H1 (cell line): ENCODE measurements at regions not wholly inside any gene's neighbourhood (a gene's known extent, or its start where the extent isn't known, plus 50 kb on each side); places are given as distances from the start of the nearest gene placed in this dataset.

Experiments used
- CTCF ChIA-PET: fragments of 300-600 bp; sonication (Branson Sonifier 250); formaldehyde crosslinking; loops from one replicate; lab custom pipeline; 2021; ENCODE audit not compliant: partially characterized antibody; lab: Charles Lee
- POLR2A ChIA-PET: fragments of 300-600 bp; sonication (Branson Sonifier 250); formaldehyde crosslinking; loops from one replicate; lab custom pipeline; 2021; ENCODE audit warnings: inconsistent platforms; ENCODE audit not compliant: partially characterized antibody; lab: Charles Lee
- DNase-seq, 2 experiments: peaks; one replicate each; pipeline versions ENCODE4 v3.0.0 to v3.0.0-alpha.2; 2010 to 2022; ENCODE audit warnings: low spot score in 2 of 2, low read depth in 1 of 2, mixed read lengths in 1 of 2
- FAIRE-seq: peaks from 2 replicates; lab custom pipeline; 2011; peaks lifted over from hg19 to GRCh38; lab: Jason Lieb, UNC
- H2AFZ ChIP-seq: 2 replicates; pipeline ENCODE4 v1.8.1; 2012; ENCODE audit warnings: low read length, inconsistent platforms
- H2AK5ac ChIP-seq: 2 replicates; pipeline ENCODE4 v1.6.1; 2013; ENCODE audit warnings: low read depth, low read length
- H2BK120ac ChIP-seq: replicated peaks from 2 replicates; pipeline ENCODE3; 2013; ENCODE audit warnings: low read depth, low read length, inconsistent platforms
- H2BK12ac ChIP-seq: 2 replicates; pipeline ENCODE4 v1.6.1; 2013; ENCODE audit warnings: low read depth, low read length
- H2BK15ac ChIP-seq: 2 replicates; pipeline ENCODE4 v1.6.1; 2013; ENCODE audit warnings: low read length
- H2BK20ac ChIP-seq: 2 replicates; pipeline ENCODE4 v1.6.1; 2013; ENCODE audit warnings: low read length
- H2BK5ac ChIP-seq: 2 replicates; pipeline ENCODE4 v1.6.1; 2013; ENCODE audit warnings: low read depth, low read length
- H3K14ac ChIP-seq: 2 replicates; pipeline ENCODE4 v1.6.1; 2013; ENCODE audit warnings: inconsistent platforms; ENCODE audit not compliant: insufficient read length
- H3K18ac ChIP-seq: 2 replicates; pipeline ENCODE4 v1.6.1; 2013; ENCODE audit warnings: low read length; ENCODE audit errors: extremely low read depth
- H3K23ac ChIP-seq: 2 replicates; pipeline ENCODE4 v1.6.1; 2013; ENCODE audit warnings: inconsistent platforms; ENCODE audit not compliant: insufficient read length
- H3K23me2 ChIP-seq: 2 replicates; pipeline ENCODE4 v1.6.1; 2013; ENCODE audit warnings: low read depth, low read length
- H3K27ac ChIP-seq: 2 replicates; pipeline ENCODE4 v1.6.1; 2011; ENCODE audit warnings: low read depth, low read length, inconsistent platforms
- H3K27me3 ChIP-seq, 4 experiments: replicated peaks in 1 of 4; 1 replicate in 1 of 4; 2 replicates in 3 of 4; pipeline versions ENCODE4 v1.6.1 to v1.8.1; 2011 to 2013; ENCODE audit warnings: low read length in 3 of 4, mild to moderate bottlenecking in 3 of 4, inconsistent platforms in 2 of 4, mixed read lengths in 2 of 4, moderate library complexity in 1 of 4; ENCODE audit not compliant: control insufficient read depth in 3 of 4, insufficient read depth in 3 of 4; ENCODE audit errors: extremely low read depth in 1 of 4
- H3K36me3 ChIP-seq, 4 experiments: 2 replicates each; pipeline versions ENCODE4 v1.6.1 to v1.8.1; 2011 to 2013; ENCODE audit warnings: mild to moderate bottlenecking in 4 of 4, low read length in 3 of 4, moderate library complexity in 2 of 4, control low read depth in 1 of 4, inconsistent platforms in 1 of 4; ENCODE audit not compliant: insufficient read depth in 4 of 4, control insufficient read depth in 2 of 4
- H3K4ac ChIP-seq: replicated peaks from 2 replicates; pipeline ENCODE3; 2013; ENCODE audit warnings: low read length, low read depth, mixed read lengths, inconsistent platforms; ENCODE audit not compliant: insufficient read length
- H3K4me1 ChIP-seq, 4 experiments: replicated peaks in 1 of 4; 1 replicate in 1 of 4; 2 replicates in 3 of 4; pipeline versions ENCODE4 v1.6.1 to v1.8.1; 2011 to 2013; ENCODE audit warnings: low read length in 3 of 4, inconsistent platforms in 2 of 4, mixed read lengths in 1 of 4; ENCODE audit not compliant: insufficient read depth in 4 of 4, control insufficient read depth in 3 of 4
- H3K4me2 ChIP-seq, 2 experiments: 2 replicates each; pipeline versions ENCODE4 v1.6.1 to v1.8.1; 2011 to 2013; ENCODE audit warnings: low read depth in 2 of 2, low read length in 2 of 2, control low read depth in 1 of 2, inconsistent platforms in 1 of 2, mild to moderate bottlenecking in 1 of 2; ENCODE audit not compliant: insufficient read depth in 1 of 2
- H3K4me3 ChIP-seq, 4 experiments: fragments of 200-600, 300-600 bp in 1 of 4; sonication (generic), shearing (Covaris generic), sonication (Bioruptor Twin) in 1 of 4; 2 replicates each; pipeline versions ENCODE4 v1.5.1 to v1.8.1; 2011 to 2016; ENCODE audit warnings: low read length in 4 of 4, low read depth in 3 of 4, control low read depth in 2 of 4, inconsistent platforms in 2 of 4, mild to moderate bottlenecking in 2 of 4, mixed read lengths in 1 of 4, moderate library complexity in 1 of 4; ENCODE audit not compliant: insufficient read depth in 2 of 4; ENCODE audit errors: extremely low read depth in 1 of 4
- H3K56ac ChIP-seq: replicated peaks from 2 replicates; pipeline ENCODE3; 2013; ENCODE audit warnings: low read depth, mild to moderate bottlenecking, mixed read lengths, low read length, inconsistent platforms; ENCODE audit not compliant: insufficient read length
- H3K79me1 ChIP-seq: 2 replicates; pipeline ENCODE4 v1.6.1; 2013; ENCODE audit warnings: low read depth, low read length, control low read depth
- H3K79me2 ChIP-seq, 2 experiments: 2 replicates each; pipeline versions ENCODE4 v1.6.1 to v1.8.1; 2012 to 2013; ENCODE audit warnings: low read length in 2 of 2, mild to moderate bottlenecking in 2 of 2, inconsistent platforms in 1 of 2; ENCODE audit not compliant: insufficient read depth in 2 of 2, control insufficient read depth in 1 of 2
- H3K9ac ChIP-seq, 4 experiments: replicated peaks in 1 of 4; 1 replicate in 1 of 4; 2 replicates in 3 of 4; pipeline versions ENCODE4 v1.6.1 to v1.8.1; 2011 to 2013; ENCODE audit warnings: low read depth in 3 of 4, low read length in 3 of 4, control low read depth in 2 of 4, mild to moderate bottlenecking in 2 of 4, moderate library complexity in 2 of 4, inconsistent platforms in 1 of 4; ENCODE audit errors: extremely low read depth in 1 of 4
- H3K9me3 ChIP-seq, 2 experiments: 2 replicates each; pipeline versions ENCODE4 v1.6.1 to v1.8.1; 2012 to 2013; ENCODE audit warnings: mild to moderate bottlenecking in 2 of 2, moderate library complexity in 2 of 2, control low read depth in 1 of 2, inconsistent platforms in 1 of 2, low read depth in 1 of 2, low read length in 1 of 2, mixed read lengths in 1 of 2; ENCODE audit not compliant: insufficient read depth in 2 of 2
- H4K20me1 ChIP-seq, 2 experiments: replicated peaks in 1 of 2; 2 replicates each; pipeline versions ENCODE3 to v1.8.1; 2011 to 2013; ENCODE audit warnings: inconsistent platforms in 2 of 2, low read length in 2 of 2, mild to moderate bottlenecking in 1 of 2; ENCODE audit not compliant: insufficient read depth in 2 of 2, control insufficient read depth in 1 of 2
- H4K5ac ChIP-seq: 2 replicates; pipeline ENCODE4 v1.6.1; 2013; ENCODE audit warnings: low read length, low read depth, mixed read lengths, inconsistent platforms; ENCODE audit not compliant: insufficient read length
- H4K8ac ChIP-seq: 2 replicates; pipeline ENCODE4 v1.8.0; 2013; ENCODE audit warnings: mild to moderate bottlenecking, moderate library complexity, low read length, inconsistent platforms; ENCODE audit not compliant: insufficient read depth; ENCODE audit errors: extremely low read depth
- H4K91ac ChIP-seq: replicated peaks from 2 replicates; pipeline ENCODE3; 2013; ENCODE audit warnings: low read length, mixed read lengths, inconsistent platforms; ENCODE audit not compliant: insufficient read length
- CEBPB ChIP-seq: IDR thresholded peaks from 2 replicates; pipeline ENCODE4 v1.6.1; 2012; ENCODE audit warnings: low read depth, low read length
- CHD1 ChIP-seq: IDR thresholded peaks from 2 replicates; pipeline ENCODE4 v1.6.1; 2012; ENCODE audit warnings: low read depth, low read length, improper control_type of control experiment
- CHD2 ChIP-seq: IDR thresholded peaks from 2 replicates; pipeline ENCODE4 v1.6.1; 2012; ENCODE audit warnings: low read length, improper control_type of control experiment
- CTBP2 ChIP-seq: IDR thresholded peaks from 2 replicates; pipeline ENCODE4 v1.7.0; 2011; ENCODE audit warnings: borderline replicate concordance, mild to moderate bottlenecking, moderate library complexity, mixed read lengths, low read length; ENCODE audit not compliant: insufficient read depth, insufficient read length
- GABPA ChIP-seq: IDR thresholded peaks from 2 replicates; pipeline ENCODE4 v1.6.1; 2011; ENCODE audit warnings: mild to moderate bottlenecking, low read length, moderate library complexity, borderline replicate concordance; ENCODE audit not compliant: insufficient read depth
- GTF2F1 ChIP-seq: IDR thresholded peaks from 2 replicates; pipeline ENCODE4 v1.6.1; 2012; ENCODE audit warnings: low read depth, low read length, improper control_type of control experiment, borderline replicate concordance
- NANOG ChIP-seq: IDR thresholded peaks from 2 replicates; pipeline ENCODE4 v1.6.1; 2011; ENCODE audit warnings: low read length, low read depth, mild to moderate bottlenecking, inconsistent platforms; ENCODE audit not compliant: insufficient read depth, poor library complexity, severe bottlenecking
- RFX5 ChIP-seq: IDR thresholded peaks from 2 replicates; pipeline ENCODE4 v1.6.1; 2011; ENCODE audit warnings: low read depth, low read length, improper control_type of control experiment, borderline replicate concordance
- SAP30 ChIP-seq: fragments of 300-600 bp; sonication (generic); IDR thresholded peaks from 2 replicates; pipeline ENCODE4 v1.7.1; 2012; ENCODE audit warnings: low read length, moderate library complexity, mild to moderate bottlenecking, inconsistent platforms; ENCODE audit not compliant: insufficient read depth, insufficient replicate concordance
- SP1 ChIP-seq: IDR thresholded peaks from 2 replicates; pipeline ENCODE4 v1.6.1; 2011; ENCODE audit warnings: low read depth, low read length
- SUZ12 ChIP-seq: fragments of 200-600 bp; sonication (generic); IDR thresholded peaks from 2 replicates; pipeline ENCODE4 v1.6.1; 2012; ENCODE audit warnings: mild to moderate bottlenecking, inconsistent platforms, low read length, moderate library complexity, mixed read lengths
- TEAD4 ChIP-seq: IDR thresholded peaks from 2 replicates; pipeline ENCODE4 v1.6.1; 2012; ENCODE audit warnings: low read depth, low read length, inconsistent platforms, mixed read lengths
- WGBS, 2 experiments: shearing (Covaris generic) in 1 of 2; methylation state at CpG; one replicate each; pipeline versions ENCODE4 v1.1.6 to v1.1.7; 2013 to 2015; ENCODE audit warnings: low lambda C conversion rate in 2 of 2, mixed read lengths in 2 of 2, inconsistent platforms in 1 of 2, low coverage in 1 of 2, missing lambda C conversion rate in 1 of 2; ENCODE audit not compliant: insufficient replicate concordance in 2 of 2, insufficient coverage in 1 of 2, insufficient read length in 1 of 2; ENCODE audit errors: extremely low coverage in 1 of 2, missing lambda C conversion rate in 1 of 2; 5-methylcytosine and 5-hydroxymethylcytosine counted together
- TF ChIP-seq, protein P1 (sequence below): IDR thresholded peaks from 2 replicates; pipeline ENCODE4 v1.6.1; 2011; ENCODE audit warnings: low read length, improper control_type of control experiment

DNA sequence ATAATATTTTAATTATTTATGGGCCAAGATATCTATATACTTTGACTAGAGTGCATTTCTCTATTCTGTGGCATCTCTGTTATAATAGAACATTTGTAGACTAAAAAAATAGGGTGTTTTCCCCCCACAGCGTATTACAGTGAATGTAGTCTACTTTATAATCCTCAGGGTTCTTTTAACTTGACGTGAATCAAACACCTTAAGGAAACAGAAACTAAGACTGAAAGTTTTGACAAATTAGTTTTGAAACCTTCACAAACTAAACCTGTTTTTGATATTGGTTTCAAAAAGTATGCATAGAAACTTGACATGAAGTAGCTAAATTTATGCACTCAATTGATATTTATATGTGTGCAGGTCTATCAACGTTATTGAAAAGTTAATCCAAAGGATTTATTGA, 1963.1 kb upstream of the TENM3 start:
- no peak overlapping the region for H3K9ac ChIP-seq
- no peak overlapping the region for H2BK20ac ChIP-seq
- no peak overlapping the region for H3K4ac ChIP-seq
- 86% methylated on average over 3 of the region's 3 CpGs; no CpG with 5 or more reads in 1 of the 2 experiments for WGBS, 2 experiments
- FAIRE-seq (no peak), DNase-seq (no peak)
- H3K4me2 ChIP-seq = no peak overlapping the region
- no peak overlapping the region for H3K4me3 ChIP-seq
- H3K27me3 ChIP-seq = no peaks in the 10 kb centered on the region
- no peaks in the 10 kb centered on the region for H3K36me3 ChIP-seq
- no peak overlapping the region for H2AFZ ChIP-seq
- ChIA-PET POLR2A (no interaction called here), CTCF (no interaction called here)
- no peak overlapping the region for H2BK12ac ChIP-seq
- no peak overlapping the region for H4K5ac ChIP-seq
- no peak overlapping the region for H2BK120ac ChIP-seq
- H3K27ac ChIP-seq = no peak overlapping the region
- no peak overlapping the region for H3K23ac ChIP-seq
- no peaks in the 10 kb centered on the region for H3K79me2 ChIP-seq
- no peaks in the 10 kb centered on the region for H4K20me1 ChIP-seq
- no peak overlapping the region for H4K8ac ChIP-seq
- H2BK15ac ChIP-seq = no peak overlapping the region
- H4K91ac ChIP-seq = no peak overlapping the region
- no peaks in the 10 kb centered on the region for H3K4me1 ChIP-seq
- no peaks in the 10 kb centered on the region for H3K23me2 ChIP-seq
- no peak overlapping the region for H3K18ac ChIP-seq
- no peaks in the 10 kb centered on the region for H3K9me3 ChIP-seq
- no peak overlapping the region for H2AK5ac ChIP-seq
- H3K79me1 ChIP-seq = no peaks in the 10 kb centered on the region
- H3K14ac ChIP-seq = no peak overlapping the region
- no peak overlapping the region for H3K56ac ChIP-seq
- H2BK5ac ChIP-seq = no peak overlapping the region
- no peak for TF ChIP-seq NANOG
- no peak for TF ChIP-seq GTF2F1
- TF ChIP-seq GABPA = no peak
- no peak for TF ChIP-seq CHD2
- TF ChIP-seq CHD1 = no peak
- TF ChIP-seq RFX5 = no peak
- TF ChIP-seq SP1 = no peak
- no peak for TF ChIP-seq TEAD4
- TF ChIP-seq CEBPB = no peak
- TF ChIP-seq, protein P1, sequence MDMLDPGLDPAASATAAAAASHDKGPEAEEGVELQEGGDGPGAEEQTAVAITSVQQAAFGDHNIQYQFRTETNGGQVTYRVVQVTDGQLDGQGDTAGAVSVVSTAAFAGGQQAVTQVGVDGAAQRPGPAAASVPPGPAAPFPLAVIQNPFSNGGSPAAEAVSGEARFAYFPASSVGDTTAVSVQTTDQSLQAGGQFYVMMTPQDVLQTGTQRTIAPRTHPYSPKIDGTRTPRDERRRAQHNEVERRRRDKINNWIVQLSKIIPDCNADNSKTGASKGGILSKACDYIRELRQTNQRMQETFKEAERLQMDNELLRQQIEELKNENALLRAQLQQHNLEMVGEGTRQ = no peak
- TF ChIP-seq CTBP2 = no peak
- no peak for TF ChIP-seq SAP30
- TF ChIP-seq SUZ12 = no peak
